IMR-90 (cell line): ENCODE measurements at regions not wholly inside any gene's neighbourhood (a gene's known extent, or its start where the extent isn't known, plus 50 kb on each side); places are given as distances from the start of the nearest gene placed in this dataset.

Source experiments
- ATAC-seq: fragments of 200-7000 bp; cut with Tn5 transposase; 2 replicates; pipeline ENCODE4 v1.9.1; 2020; ENCODE audit warnings: low read depth, mild to moderate bottlenecking, moderate library complexity
- BruUV-seq: library from RNA; stranded (reverse); fragments of 400-500 nt; replicated peaks from 2 replicates; lab custom pipeline; 2021; lab: Mats Ljungman, UMichigan
- CTCF ChIA-PET: fragments of 300-600 bp; formaldehyde crosslinking; extraction: SDS; loops from one replicate; lab custom pipeline; 2021; ENCODE audit warnings: antibody characterized with exemption; lab: Yijun Ruan, JAX
- POLR2A ChIA-PET: fragments of 300-600 bp; sonication (Branson Sonifier 250); formaldehyde crosslinking; loops from one replicate; lab custom pipeline; 2022; ENCODE audit warnings: antibody characterized with exemption; ENCODE audit not compliant: unreplicated experiment; lab: Charles Lee
- DNase-seq: peaks from one replicate; pipeline ENCODE4 v3.0.0; 2013
- H2AFZ ChIP-seq: replicated peaks from 2 replicates; pipeline ENCODE3; 2013; ENCODE audit warnings: low read length, mild to moderate bottlenecking; ENCODE audit not compliant: poor library complexity
- H2AK5ac ChIP-seq: 2 replicates; pipeline ENCODE4 v1.6.1; 2013; ENCODE audit warnings: low read depth, low read length, inconsistent platforms
- H2AK9ac ChIP-seq: replicated peaks from 2 replicates; pipeline ENCODE3; 2013; ENCODE audit warnings: mild to moderate bottlenecking, low read depth, low read length, moderate library complexity; ENCODE audit not compliant: poor library complexity
- H2BK120ac ChIP-seq: 2 replicates; pipeline ENCODE4 v1.6.1; 2013; ENCODE audit warnings: low read depth, low read length, inconsistent platforms
- H2BK15ac ChIP-seq: 3 replicates; pipeline ENCODE4 v1.6.1; 2013; ENCODE audit warnings: low read depth, low read length, inconsistent platforms
- H2BK20ac ChIP-seq: 2 replicates; pipeline ENCODE4 v1.6.1; 2013; ENCODE audit warnings: low read depth, mild to moderate bottlenecking, inconsistent platforms, low read length, moderate library complexity
- H2BK5ac ChIP-seq: 2 replicates; pipeline ENCODE4 v1.6.1; 2013; ENCODE audit warnings: mild to moderate bottlenecking, low read depth, low read length, inconsistent platforms; ENCODE audit not compliant: poor library complexity, severe bottlenecking
- H3K14ac ChIP-seq: replicated peaks from 2 replicates; pipeline ENCODE4 v1.6.1; 2013; ENCODE audit warnings: low read depth, low read length, inconsistent platforms
- H3K18ac ChIP-seq: 2 replicates; pipeline ENCODE4 v1.6.1; 2013; ENCODE audit warnings: low read depth, low read length, control low read depth
- H3K23ac ChIP-seq: 2 replicates; pipeline ENCODE4 v1.6.1; 2013; ENCODE audit warnings: low read depth, low read length, inconsistent platforms
- H3K27ac ChIP-seq: 2 replicates; pipeline ENCODE4 v1.5.1; 2013; ENCODE audit warnings: mild to moderate bottlenecking, control low read depth, low read length; ENCODE audit not compliant: insufficient read depth
- H3K27me3 ChIP-seq: 2 replicates; pipeline ENCODE4 v1.6.1; 2013; ENCODE audit warnings: low read length; ENCODE audit not compliant: control insufficient read depth, insufficient read depth
- H3K36me3 ChIP-seq: 2 replicates; pipeline ENCODE4 v1.6.1; 2013; ENCODE audit warnings: low read length, mixed read lengths; ENCODE audit not compliant: control insufficient read depth, insufficient read depth
- H3K4ac ChIP-seq: 2 replicates; pipeline ENCODE4 v1.6.1; 2013; ENCODE audit warnings: low read depth, low read length, inconsistent platforms
- H3K4me1 ChIP-seq: 2 replicates; pipeline ENCODE4 v1.6.1; 2013; ENCODE audit warnings: low read length, mixed read lengths; ENCODE audit not compliant: control insufficient read depth, insufficient read depth
- H3K4me2 ChIP-seq: 2 replicates; pipeline ENCODE4 v1.6.1; 2013; ENCODE audit warnings: low read depth, mild to moderate bottlenecking, control low read depth, low read length, moderate library complexity
- H3K4me3 ChIP-seq: 2 replicates; pipeline ENCODE4 v1.5.1; 2013; ENCODE audit warnings: low read depth, mild to moderate bottlenecking, control low read depth, low read length, moderate library complexity; ENCODE audit not compliant: insufficient read depth
- H3K56ac ChIP-seq: 2 replicates; pipeline ENCODE4 v1.6.1; 2013; ENCODE audit warnings: low read length, inconsistent platforms; ENCODE audit not compliant: insufficient read depth; ENCODE audit errors: extremely low read depth
- H3K79me1 ChIP-seq, 2 experiments: 2 replicates each; pipeline ENCODE4 v1.6.1; 2013; ENCODE audit warnings: low read length in 2 of 2, inconsistent platforms in 1 of 2, low read depth in 1 of 2
- H3K9ac ChIP-seq: 2 replicates; pipeline ENCODE4 v1.6.1; 2013; ENCODE audit warnings: low read depth, low read length, control low read depth
- H3K9me1 ChIP-seq: 2 replicates; pipeline ENCODE4 v1.6.1; 2013; ENCODE audit warnings: low read length, inconsistent platforms; ENCODE audit not compliant: insufficient read depth
- H3K9me3 ChIP-seq: 2 replicates; pipeline ENCODE4 v1.6.1; 2013; ENCODE audit warnings: low read length; ENCODE audit not compliant: control insufficient read depth, insufficient read depth
- H4K20me1 ChIP-seq: 2 replicates; pipeline ENCODE4 v1.6.1; 2013; ENCODE audit warnings: low read length, inconsistent platforms; ENCODE audit not compliant: insufficient read depth
- H4K5ac ChIP-seq: 2 replicates; pipeline ENCODE4 v1.6.1; 2013; ENCODE audit warnings: mild to moderate bottlenecking, low read depth, low read length, control low read depth
- H4K8ac ChIP-seq, 2 experiments: 2 replicates each; pipeline ENCODE4 v1.6.1; 2013; ENCODE audit warnings: low read depth in 2 of 2, low read length in 2 of 2, control low read depth in 1 of 2, inconsistent platforms in 1 of 2
- H4K91ac ChIP-seq: 2 replicates; pipeline ENCODE4 v1.6.1; 2013; ENCODE audit warnings: low read depth, low read length, inconsistent platforms; ENCODE audit not compliant: insufficient read depth
- CEBPB ChIP-seq: IDR thresholded peaks from 2 replicates; pipeline ENCODE4 v1.6.1; 2012; ENCODE audit warnings: low read depth, low read length, improper control_type of control experiment
- CHD1 ChIP-seq: IDR thresholded peaks from 2 replicates; pipeline ENCODE4 v1.6.1; 2012; ENCODE audit warnings: low read depth, low read length, improper control_type of control experiment
- CTCF ChIP-seq: conservative IDR thresholded peaks from 2 replicates; pipeline ENCODE4 v1.5.1; 2012; ENCODE audit warnings: mild to moderate bottlenecking, low read depth, low read length, improper control_type of control experiment
- MAFK ChIP-seq: IDR thresholded peaks from 2 replicates; pipeline ENCODE4 v1.6.1; 2012; ENCODE audit warnings: low read depth, low read length, improper control_type of control experiment
- MAZ ChIP-seq: IDR thresholded peaks from 2 replicates; pipeline ENCODE4 v1.6.1; 2012; ENCODE audit warnings: low read depth, mild to moderate bottlenecking, low read length, improper control_type of control experiment, moderate library complexity, borderline replicate concordance
- MXI1 ChIP-seq: IDR thresholded peaks from 2 replicates; pipeline ENCODE4 v1.6.1; 2012; ENCODE audit warnings: low read depth, mild to moderate bottlenecking, low read length, moderate library complexity, borderline replicate concordance
- NFE2L2 ChIP-seq: fragments of 150-350 bp; IDR thresholded peaks from 2 replicates; pipeline ENCODE4 v1.6.1; 2016; ENCODE audit warnings: low read depth, mild to moderate bottlenecking, low read length
- POLR2A ChIP-seq: IDR thresholded peaks from 2 replicates; pipeline ENCODE4 v1.6.1; 2012; ENCODE audit warnings: mild to moderate bottlenecking, low read depth, low read length
- RAD21 ChIP-seq: IDR thresholded peaks from 2 replicates; pipeline ENCODE4 v1.6.1; 2012; ENCODE audit warnings: low read length, improper control_type of control experiment
- SMC3 ChIP-seq: fragments of 150-350 bp; IDR thresholded peaks from 2 replicates; pipeline ENCODE4 v1.6.1; 2016; ENCODE audit warnings: low read depth, mild to moderate bottlenecking, antibody characterized with exemption, low read length, moderate library complexity
- WGBS, 2 experiments: methylation state at CpG; one replicate each; pipeline versions ENCODE4 v1.1.5 to v1.1.7; 2013; ENCODE audit warnings: missing lambda C conversion rate in 2 of 2; ENCODE audit not compliant: insufficient read length in 1 of 2; ENCODE audit errors: extremely low coverage in 2 of 2; 5-methylcytosine and 5-hydroxymethylcytosine counted together
- dilution Hi-C: fragments of 300-500 bp; cut with HindIII; formaldehyde crosslinking; loops from one replicate; pipeline ENCODE4 v1.14.3; 2018; ENCODE audit warnings: low sequenced_read_pairs; ENCODE audit not compliant: unreplicated experiment
- in situ Hi-C: fragments of 300-500 bp; cut with MboI; formaldehyde crosslinking; loops from 3 replicates; pipeline ENCODE4 v1.14.3; 2019; ENCODE audit warnings: low sequenced_read_pairs, inconsistent platforms, mixed read lengths
- intact Hi-C: fragments of 100-400 bp; cut with micrococcal nuclease; formaldehyde crosslinking; loops from 2 replicates; pipeline ENCODE4 v1.10.0; 2022
- TF ChIP-seq, protein P1 (sequence below): fragments of 150-350 bp; IDR thresholded peaks from 2 replicates; pipeline ENCODE4 v1.6.1; 2017; ENCODE audit warnings: mild to moderate bottlenecking, antibody characterized with exemption, low read length, low read depth
- TF ChIP-seq, protein P2 (sequence below): fragments of 150-350 bp; IDR thresholded peaks from 2 replicates; pipeline ENCODE4 v1.6.1; 2016; ENCODE audit warnings: low read depth, mild to moderate bottlenecking, low read length, moderate library complexity, borderline replicate concordance

DNA sequence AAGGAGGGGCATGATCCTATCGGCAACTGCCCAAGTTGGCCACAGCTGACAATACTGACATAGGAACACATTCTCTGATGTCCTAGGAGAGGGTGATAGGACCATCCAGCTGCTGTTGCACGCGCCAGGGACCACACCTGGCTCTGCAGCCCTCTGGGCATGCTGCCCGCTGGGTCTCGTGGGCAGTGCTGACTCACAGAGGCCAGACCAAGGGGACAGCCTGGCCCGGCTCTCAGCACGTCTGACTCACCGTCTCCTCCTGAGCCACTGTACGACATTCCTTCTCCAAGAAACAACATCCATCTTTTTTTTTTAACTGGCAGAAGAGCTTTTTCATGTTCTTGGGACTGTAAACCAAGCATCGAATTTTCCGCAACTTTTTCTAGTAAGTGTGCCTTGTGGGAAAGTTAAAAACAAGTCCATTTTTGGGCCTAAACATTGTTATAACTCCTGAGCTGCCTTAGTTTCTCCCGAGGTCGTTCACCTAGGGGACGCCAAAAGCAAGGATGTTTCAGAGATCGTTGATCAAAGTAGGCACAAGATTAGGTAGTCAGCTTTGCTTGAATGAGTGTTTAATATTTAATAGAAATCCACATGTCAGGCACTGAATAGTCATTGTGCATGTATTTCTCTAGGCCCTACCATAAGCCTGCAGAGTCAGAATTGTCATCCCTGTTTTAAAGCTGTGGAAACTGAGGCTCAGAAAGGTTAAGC, 100.3 kb downstream of the TTC32 start (continued):
- TF ChIP-seq MAZ = 0 out of 2 replicates have a peak, but pooled peaks have one; percentile 13
- TF ChIP-seq CHD1 = no peak
- TF ChIP-seq CEBPB = peak; percentile 38; the same call in 1 of the 2 replicates

DNA sequence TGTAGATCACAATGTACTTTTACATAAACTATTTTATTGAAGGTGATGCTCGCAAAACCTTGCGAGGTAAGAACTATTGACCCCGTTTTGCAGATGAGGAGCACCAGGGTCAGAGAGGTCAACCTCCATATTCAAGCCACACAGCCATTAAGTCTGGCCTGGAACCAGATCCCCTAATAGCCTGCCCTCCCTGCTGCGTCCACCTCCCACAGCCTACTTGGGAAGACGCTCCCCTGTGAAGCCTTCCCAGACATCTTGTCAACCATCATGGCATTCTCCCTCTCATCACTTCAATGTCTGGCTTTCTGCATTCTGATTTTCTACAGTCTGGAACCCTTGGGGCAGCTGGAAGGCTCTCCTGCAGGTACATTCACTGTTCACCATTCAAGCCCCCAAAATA, 101.0 kb downstream of the TTC32 start:
- Histone ChIP-seq H2AK9ac (no peak overlapping the region), H2BK5ac (no peak overlapping the region), H2AK5ac (peak overlapping the region; percentile 95), H3K9me1 (peaks cover 18% of the 10 kb centered on the region), H4K5ac (no peak overlapping the region), H3K14ac (peak overlapping the region; percentile 61; the same call in 1 of the 2 replicates), H3K27me3 (0 out of 2 replicates have a peak, but pooled peaks cover 4% of the 10 kb centered on the region), H3K9me3 (no peaks in the 10 kb centered on the region), H3K79me1 (no peaks in the 10 kb centered on the region), H3K56ac (peak overlapping the region; percentile 11; the same call in 1 of the 2 replicates), H2BK15ac (peak overlapping the region; percentile 82; the same call in 2 of the 3 replicates), H2BK120ac (peak overlapping the region; percentile 75), H2AFZ (peak overlapping the region; percentile 7), H3K9ac (no peak overlapping the region), H3K23ac (no peak overlapping the region), H3K27ac (no peak overlapping the region), H4K91ac (peak overlapping the region; percentile 20), H3K4me1 (peaks cover 17% of the 10 kb centered on the region), H3K18ac (peak overlapping the region; percentile 24; the same call in 1 of the 2 replicates), H2BK20ac (peak overlapping the region; percentile 87), H3K4ac (peak overlapping the region; percentile 85), H4K20me1 (no peaks in the 10 kb centered on the region; the same call in 1 of the 2 replicates), H3K4me3 (no peak overlapping the region), H3K36me3 (no peaks in the 10 kb centered on the region), H4K8ac (peak overlapping the region in 1 of 2 experiments; percentile 10; a peak in 1 of 4 replicates), H3K4me2 (no peak overlapping the region)
- WGBS, 2 experiments = no CpG with 5 or more reads among the region's 5 CpGs
- ChIA-PET POLR2A (no interaction called here), CTCF (interaction anchor here (1.3 kb wide), 1 partner anchor 25 kb away, joined by 4 read pairs; no protein-coding TSS in a partner anchor)
- dilution Hi-C loops = no loop called here
- in situ Hi-C loops = no loop called here
- BruUV-seq = no TSS peak
- intact Hi-C loops = loop anchor here (1.0 kb wide), 1 partner anchor 151 kb away; no protein-coding TSS in a partner anchor
- ATAC-seq (no peak), DNase-seq (no peak)
- TF ChIP-seq SMC3 = no peak
- TF ChIP-seq, protein P1, sequence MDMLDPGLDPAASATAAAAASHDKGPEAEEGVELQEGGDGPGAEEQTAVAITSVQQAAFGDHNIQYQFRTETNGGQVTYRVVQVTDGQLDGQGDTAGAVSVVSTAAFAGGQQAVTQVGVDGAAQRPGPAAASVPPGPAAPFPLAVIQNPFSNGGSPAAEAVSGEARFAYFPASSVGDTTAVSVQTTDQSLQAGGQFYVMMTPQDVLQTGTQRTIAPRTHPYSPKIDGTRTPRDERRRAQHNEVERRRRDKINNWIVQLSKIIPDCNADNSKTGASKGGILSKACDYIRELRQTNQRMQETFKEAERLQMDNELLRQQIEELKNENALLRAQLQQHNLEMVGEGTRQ = no peak
- no peak for TF ChIP-seq CTCF
- no peak for TF ChIP-seq MAFK
- no peak for TF ChIP-seq RAD21
- TF ChIP-seq, protein P2, sequence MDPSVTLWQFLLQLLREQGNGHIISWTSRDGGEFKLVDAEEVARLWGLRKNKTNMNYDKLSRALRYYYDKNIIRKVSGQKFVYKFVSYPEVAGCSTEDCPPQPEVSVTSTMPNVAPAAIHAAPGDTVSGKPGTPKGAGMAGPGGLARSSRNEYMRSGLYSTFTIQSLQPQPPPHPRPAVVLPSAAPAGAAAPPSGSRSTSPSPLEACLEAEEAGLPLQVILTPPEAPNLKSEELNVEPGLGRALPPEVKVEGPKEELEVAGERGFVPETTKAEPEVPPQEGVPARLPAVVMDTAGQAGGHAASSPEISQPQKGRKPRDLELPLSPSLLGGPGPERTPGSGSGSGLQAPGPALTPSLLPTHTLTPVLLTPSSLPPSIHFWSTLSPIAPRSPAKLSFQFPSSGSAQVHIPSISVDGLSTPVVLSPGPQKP = no peak
- no peak for TF ChIP-seq CHD1
- no peak for TF ChIP-seq POLR2A
- no peak for TF ChIP-seq MXI1
- TF ChIP-seq NFE2L2 = no peak
- no peak for TF ChIP-seq CEBPB
